Ovary (tissue), 3 donors: ENCODE measurements at regions not wholly inside any gene's neighbourhood (a gene's known extent, or its start where the extent isn't known, plus 50 kb on each side); places are given as distances from the start of the nearest gene placed in this dataset.

Source experiments
- POLR2A ChIP-seq: fragments of 450-650 bp; IDR thresholded peaks from one replicate; pipeline ENCODE4 v1.6.1; 2017; ENCODE audit warnings: antibody characterized with exemption, mild to moderate bottlenecking, moderate library complexity
- TF ChIP-seq, protein P1 (sequence below), 3 donors: fragments of 450-650 bp in 2 of 3; fragments of 200-600 bp in 1 of 3; IDR thresholded peaks; one replicate each; pipeline versions ENCODE4 v1.5.1 to v1.8.0; 2016 to 2022; ENCODE audit warnings: antibody characterized with exemption in 3 of 3, mild to moderate bottlenecking in 1 of 3
- donor health status: DM: no; HTN: no; CAD: no.

DNA sequence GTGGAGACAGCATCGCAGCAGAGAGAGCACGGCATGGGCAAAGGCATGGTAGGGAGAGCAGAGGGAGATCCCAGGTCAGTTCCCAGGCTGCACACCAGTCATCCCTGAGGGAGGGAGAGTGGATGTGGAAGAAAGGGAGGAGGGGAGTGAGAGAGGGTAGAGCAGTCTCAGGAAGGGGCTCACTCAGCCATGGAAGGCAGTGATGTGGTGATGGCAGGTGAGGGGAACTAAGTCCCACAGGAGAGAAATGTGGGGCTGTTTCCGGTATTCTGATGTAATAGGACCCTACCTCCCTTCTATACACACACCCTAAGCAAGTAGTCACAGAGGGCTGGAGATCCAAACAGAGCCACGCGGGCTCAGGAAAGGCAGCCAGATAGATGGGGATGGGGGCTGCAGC, 500.3 kb upstream of the CDH11 start:
- TF ChIP-seq POLR2A: no peak
- TF ChIP-seq, protein P1, sequence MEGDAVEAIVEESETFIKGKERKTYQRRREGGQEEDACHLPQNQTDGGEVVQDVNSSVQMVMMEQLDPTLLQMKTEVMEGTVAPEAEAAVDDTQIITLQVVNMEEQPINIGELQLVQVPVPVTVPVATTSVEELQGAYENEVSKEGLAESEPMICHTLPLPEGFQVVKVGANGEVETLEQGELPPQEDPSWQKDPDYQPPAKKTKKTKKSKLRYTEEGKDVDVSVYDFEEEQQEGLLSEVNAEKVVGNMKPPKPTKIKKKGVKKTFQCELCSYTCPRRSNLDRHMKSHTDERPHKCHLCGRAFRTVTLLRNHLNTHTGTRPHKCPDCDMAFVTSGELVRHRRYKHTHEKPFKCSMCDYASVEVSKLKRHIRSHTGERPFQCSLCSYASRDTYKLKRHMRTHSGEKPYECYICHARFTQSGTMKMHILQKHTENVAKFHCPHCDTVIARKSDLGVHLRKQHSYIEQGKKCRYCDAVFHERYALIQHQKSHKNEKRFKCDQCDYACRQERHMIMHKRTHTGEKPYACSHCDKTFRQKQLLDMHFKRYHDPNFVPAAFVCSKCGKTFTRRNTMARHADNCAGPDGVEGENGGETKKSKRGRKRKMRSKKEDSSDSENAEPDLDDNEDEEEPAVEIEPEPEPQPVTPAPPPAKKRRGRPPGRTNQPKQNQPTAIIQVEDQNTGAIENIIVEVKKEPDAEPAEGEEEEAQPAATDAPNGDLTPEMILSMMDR (IDR thresholded peaks at IDR 0.05): no peak
